ENCODE measurements at regions not wholly inside any gene's neighbourhood (a gene's known extent, or its start where the extent isn't known, plus 50 kb on each side); places are given as distances from the start of the nearest gene placed in this dataset.

DNA sequence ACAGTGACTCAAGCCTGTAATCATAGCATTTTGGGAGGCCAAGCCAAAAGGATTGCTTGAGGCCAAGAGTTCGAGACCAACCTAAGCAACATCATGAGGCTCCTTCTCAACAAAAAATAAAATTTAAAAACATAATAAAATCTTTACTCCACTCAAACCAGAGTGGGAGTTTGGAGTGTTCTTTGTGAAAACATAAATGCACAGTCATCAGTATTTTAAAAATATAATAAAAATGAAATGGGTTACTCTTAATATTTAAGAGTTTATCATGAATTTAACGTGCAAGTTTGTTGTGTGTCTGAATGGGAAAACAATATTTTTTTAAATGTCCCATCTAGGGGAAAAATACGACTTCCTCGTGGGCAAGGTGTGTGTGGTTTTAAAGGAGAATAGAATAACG lies 78.6 kb upstream of the STARD13 start:
- Histone ChIP-seq H3K27me3 (ENCODE audit: control insufficient read depth, insufficient read depth, low read length) (no peaks in the 10 kb centered on the region), H3K27ac (ENCODE audit: low read depth, low read length) (no peak overlapping the region), H3K4me3 (ENCODE audit: low read depth, low read length) (no peak overlapping the region), H3K9me3 (ENCODE audit: control insufficient read depth, insufficient read depth, low read length) (peaks cover 2% of the 10 kb centered on the region; the same call in 1 of the 2 replicates)
- POLR2A ChIA-PET = no interaction called here
- CTCF ChIA-PET = no interaction called here
- DNase-seq (ENCODE audit: low read depth, low spot score) = no peak
- no peak for TF ChIP-seq CTCF (IDR thresholded peaks at IDR 0.05; ENCODE audit: low read depth, low read length)

GRCh38 chr13:33366469-33367062 lies 81.0 kb upstream of the STARD13 start:
- no peak overlapping the region for H3K27ac ChIP-seq (ENCODE audit: low read depth, low read length)
- H3K4me3 ChIP-seq (ENCODE audit: low read depth, low read length) = no peak overlapping the region
- TF ChIP-seq CTCF (IDR thresholded peaks at IDR 0.05; ENCODE audit: low read depth, low read length) = no peak
- DNase-seq (ENCODE audit: low read depth, low spot score) = no peak
- POLR2A ChIA-PET = no interaction called here
- no peaks in the 10 kb centered on the region for H3K9me3 ChIP-seq (ENCODE audit: control insufficient read depth, insufficient read depth, low read length)
- CTCF ChIA-PET = interaction anchor here (0.6 kb wide), 1 partner anchor 22 kb away, joined by 3 read pairs; no protein-coding TSS in a partner anchor
- H3K27me3 ChIP-seq (ENCODE audit: control insufficient read depth, insufficient read depth, low read length) = no peaks in the 10 kb centered on the region

- Histone ChIP-seq H3K4me3 (ENCODE audit: low read depth, low read length) (no peak overlapping the region), H3K27me3 (ENCODE audit: control insufficient read depth, insufficient read depth, low read length) (no peaks in the 10 kb centered on the region), H3K9me3 (ENCODE audit: control insufficient read depth, insufficient read depth, low read length) (no peaks in the 10 kb centered on the region), H3K27ac (ENCODE audit: low read depth, low read length) (no peak overlapping the region)
- POLR2A ChIA-PET = no interaction called here
- no peak for DNase-seq (ENCODE audit: low read depth, low spot score)
- CTCF ChIA-PET = no interaction called here
- TF ChIP-seq CTCF (IDR thresholded peaks at IDR 0.05; ENCODE audit: low read depth, low read length) = no peak
Measured at GRCh38 chr13:33367171-33367895, 81.8 kb upstream of the STARD13 start.

DNA sequence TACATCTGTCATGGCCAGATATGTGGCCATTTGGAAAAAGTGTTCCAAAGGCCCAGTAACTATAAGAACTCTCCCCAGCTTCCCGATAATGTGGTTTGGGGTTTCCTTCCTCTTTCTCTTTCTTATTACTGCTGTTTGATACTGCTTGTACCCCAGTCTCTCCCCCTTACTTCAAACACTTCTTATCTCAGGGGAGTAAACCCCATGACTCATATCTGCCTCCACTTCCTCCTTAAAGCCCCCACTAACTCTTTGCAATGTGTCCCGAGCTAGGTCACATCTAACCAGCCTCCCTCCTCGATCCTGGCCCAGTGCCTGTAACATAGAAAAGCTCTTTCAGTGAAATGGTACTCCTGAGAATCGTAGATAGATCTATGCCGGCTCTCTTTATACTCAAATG lies 82.4 kb upstream of the STARD13 start:
- ChIA-PET POLR2A (no interaction called here), CTCF (no interaction called here)
- TF ChIP-seq CTCF (IDR thresholded peaks at IDR 0.05; ENCODE audit: low read depth, low read length) = no peak

DNA sequence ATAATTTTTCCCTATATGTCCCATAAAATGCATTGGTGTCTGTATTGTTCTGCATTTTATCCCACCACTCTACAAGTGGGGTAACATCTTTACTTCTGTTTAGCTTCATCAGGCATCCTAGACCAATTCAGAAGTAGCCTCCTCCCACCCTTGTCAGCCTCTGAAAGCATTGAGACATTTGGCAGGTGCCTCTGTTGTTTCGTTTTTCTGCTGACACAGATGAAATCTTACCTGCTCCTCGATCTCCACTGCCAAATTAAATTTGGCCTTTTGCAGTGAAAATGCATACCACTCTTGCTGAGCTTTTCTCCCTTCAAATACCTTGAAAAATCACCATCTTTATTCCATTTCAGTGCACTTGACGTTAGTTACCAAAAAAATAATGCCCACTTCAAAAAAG lies 83.5 kb upstream of the STARD13 start:
- H3K27ac ChIP-seq (ENCODE audit: low read depth, low read length) = no peak overlapping the region
- no peaks in the 10 kb centered on the region for H3K27me3 ChIP-seq (ENCODE audit: control insufficient read depth, insufficient read depth, low read length)
- no peak overlapping the region for H3K4me3 ChIP-seq (ENCODE audit: low read depth, low read length)
- POLR2A ChIA-PET = no interaction called here
- TF ChIP-seq CTCF (IDR thresholded peaks at IDR 0.05; ENCODE audit: low read depth, low read length) = no peak
- no peak for DNase-seq (ENCODE audit: low read depth, low spot score)
- no peaks in the 10 kb centered on the region for H3K9me3 ChIP-seq (ENCODE audit: control insufficient read depth, insufficient read depth, low read length)
- CTCF ChIA-PET = no interaction called here

More for the DNA sequence above, 82.4 kb upstream of the STARD13 start:
- no peak for DNase-seq (ENCODE audit: low read depth, low spot score)
- no peaks in the 10 kb centered on the region for H3K27me3 ChIP-seq (ENCODE audit: control insufficient read depth, insufficient read depth, low read length)
- H3K9me3 ChIP-seq (ENCODE audit: control insufficient read depth, insufficient read depth, low read length) = no peaks in the 10 kb centered on the region
- H3K4me3 ChIP-seq (ENCODE audit: low read depth, low read length) = no peak overlapping the region
- no peak overlapping the region for H3K27ac ChIP-seq (ENCODE audit: low read depth, low read length)

Measured in AG04450 (cell line).